PFSK-1 (cell line): ENCODE measurements at regions not wholly inside any gene's neighbourhood (a gene's known extent, or its start where the extent isn't known, plus 50 kb on each side); places are given as distances from the start of the nearest gene placed in this dataset.

Source experiments
- POLR2AphosphoS5 ChIP-seq: IDR thresholded peaks from 2 replicates; pipeline ENCODE4 v1.6.1; 2012; ENCODE audit warnings: low read depth, mild to moderate bottlenecking, control low read depth, low read length, moderate library complexity
- REST ChIP-seq, 2 experiments: IDR thresholded peaks; 2 replicates each; pipeline versions ENCODE4 v1.6.1 to v1.8.0; 2011 to 2012; ENCODE audit warnings: low read depth in 2 of 2, low read length in 2 of 2, control low read depth in 1 of 2, inconsistent platforms in 1 of 2, mild to moderate bottlenecking in 1 of 2, moderate library complexity in 1 of 2; ENCODE audit not compliant: insufficient read depth in 1 of 2

GRCh38 chr9:30348904-30349303 is 2035.5 kb upstream of the ACO1 start:
- no peak for TF ChIP-seq POLR2AphosphoS5
- TF ChIP-seq REST (IDR thresholded peaks at IDR 0.05; ENCODE audit: insufficient read depth in 1 of 2, low read depth in 2 of 2, low read length in 2 of 2), result no peak
